ENCODE measurements at regions not wholly inside any gene's neighbourhood (a gene's known extent, or its start where the extent isn't known, plus 50 kb on each side); places are given as distances from the start of the nearest gene placed in this dataset.

DNA sequence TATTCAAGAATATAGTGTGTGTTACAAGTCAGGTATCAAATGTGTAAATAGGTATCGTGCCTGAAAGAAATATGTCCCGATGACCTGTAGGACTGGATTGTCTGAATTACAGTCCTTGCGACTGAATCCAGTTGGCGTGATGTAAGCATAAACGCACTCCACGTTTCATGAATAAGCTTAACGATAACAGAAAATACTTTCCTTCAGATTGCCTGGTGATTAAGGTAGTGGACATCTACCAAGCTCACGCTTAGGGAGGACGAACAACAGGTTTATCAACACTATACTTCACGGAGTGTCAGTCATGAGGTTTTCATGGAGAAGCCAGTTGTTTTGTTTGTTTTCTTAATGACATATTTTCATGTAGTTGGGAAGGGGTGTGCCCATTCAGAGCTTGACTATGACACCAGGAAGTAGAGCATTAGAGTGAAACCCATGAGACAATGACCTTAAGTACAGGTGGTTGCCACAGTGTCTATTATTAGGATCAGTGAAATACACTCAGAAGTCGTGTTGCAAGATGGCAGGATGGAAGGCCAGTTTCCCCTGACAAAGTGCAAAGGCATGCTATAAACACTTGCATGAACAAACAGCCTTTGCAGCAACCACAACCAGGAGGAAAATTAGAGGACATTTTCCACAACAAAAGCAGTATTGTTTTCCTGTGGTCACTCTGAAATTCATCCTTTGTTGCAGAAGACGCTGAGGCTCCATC is 305.8 kb upstream of the PRDM1 start:
- TF ChIP-seq EZH2 (IDR thresholded peaks at IDR 0.05; ENCODE audit: low read depth) (no peak), CTCF (conservative IDR thresholded peaks at IDR 0.05) (no peak)

All from PC-9 (cell line).